Nephron (organoid): ENCODE measurements at regions not wholly inside any gene's neighbourhood (a gene's known extent, or its start where the extent isn't known, plus 50 kb on each side); places are given as distances from the start of the nearest gene placed in this dataset.
A peak's percentile ranks its signal among the peaks of the same experiment; 100 is the strongest.
"Not testable (repeated sequence)": the region's sequence is repeated elsewhere in the genome, so short reads cannot be mapped to it uniquely, and the experiment has no call there.

Experiments
- H3K27ac Mint-ChIP-seq, 3 experiments: 2 replicates each; pipeline ENCODE4 v1.8.0; 2020; ENCODE audit warnings: mixed read lengths in 3 of 3, mild to moderate bottlenecking in 2 of 3, moderate library complexity in 1 of 3
- H3K27me3 Mint-ChIP-seq: 2 replicates; pipeline ENCODE4 v1.8.0; 2021; ENCODE audit warnings: low read depth, mild to moderate bottlenecking, moderate library complexity, mixed read lengths
- H3K36me3 Mint-ChIP-seq: 2 replicates; pipeline ENCODE4 v1.8.0; 2020; ENCODE audit warnings: low read depth, mixed read lengths
- H3K4me1 Mint-ChIP-seq: 2 replicates; pipeline ENCODE4 v1.8.0; 2020; ENCODE audit warnings: mixed read lengths
- H3K4me3 Mint-ChIP-seq, 3 experiments: 2 replicates each; pipeline ENCODE4 v1.8.0; 2020; ENCODE audit warnings: mild to moderate bottlenecking in 3 of 3, mixed read lengths in 3 of 3, moderate library complexity in 2 of 3
- H3K9me3 Mint-ChIP-seq: 2 replicates; pipeline ENCODE4 v1.8.0; 2020; ENCODE audit warnings: mixed read lengths
- CTCF ChIP-seq, 3 experiments: fragments of 200-600 bp; sonication (generic); IDR thresholded peaks; one replicate each; pipeline ENCODE4 v1.5.0; 2021; ENCODE audit warnings: antibody characterized with exemption in 3 of 3; ENCODE audit not compliant: unreplicated experiment in 3 of 3

- Mint-ChIP-seq H3K27ac (no peak overlapping the region), H3K27me3 (no peaks in the 10 kb centered on the region), H3K36me3 (no peaks in the 10 kb centered on the region), H3K4me1 (peaks cover 33% of the 10 kb centered on the region), H3K9me3 (no peaks in the 10 kb centered on the region), H3K4me3 (no peak overlapping the region)
- no peak for TF ChIP-seq CTCF (IDR thresholded peaks at IDR 0.05; ENCODE audit: unreplicated experiment in 3 of 3)
Observed at GRCh38 chr2:39920307-39920801, 141.3 kb upstream of the THUMPD2 start.

- H3K27me3 Mint-ChIP-seq = no peaks in the 10 kb centered on the region
- H3K4me3 Mint-ChIP-seq = no peak overlapping the region
- H3K4me1 Mint-ChIP-seq = peaks cover 33% of the 10 kb centered on the region
- TF ChIP-seq CTCF (IDR thresholded peaks at IDR 0.05; ENCODE audit: unreplicated experiment in 3 of 3) = no peak
- no peaks in the 10 kb centered on the region for H3K9me3 Mint-ChIP-seq
- peak overlapping the region in 1 of 3 experiments; percentile 19 for H3K27ac Mint-ChIP-seq
- no peaks in the 10 kb centered on the region for H3K36me3 Mint-ChIP-seq
Observed at GRCh38 chr2:39919511-39920306, 140.7 kb upstream of the THUMPD2 start.

GRCh38 chr2:39918886-39919285, 139.8 kb upstream of the THUMPD2 start:
- Mint-ChIP-seq H3K9me3 (no peaks in the 10 kb centered on the region), H3K27me3 (no peaks in the 10 kb centered on the region), H3K27ac (no peak overlapping the region), H3K4me1 (peaks cover 34% of the 10 kb centered on the region), H3K36me3 (no peaks in the 10 kb centered on the region), H3K4me3 (no peak overlapping the region)
- TF ChIP-seq CTCF (IDR thresholded peaks at IDR 0.05; ENCODE audit: unreplicated experiment in 3 of 3) = no peak

GRCh38 chr2:39917371-39917770, 138.3 kb upstream of the THUMPD2 start:
- not testable (repeated sequence) for H3K4me3 Mint-ChIP-seq, H3K9me3 Mint-ChIP-seq, H3K36me3 Mint-ChIP-seq, H3K27ac Mint-ChIP-seq, H3K27me3 Mint-ChIP-seq
- H3K4me1 Mint-ChIP-seq = peaks cover 25% of the 10 kb centered on the region

GRCh38 chr2:39914949-39915348, 135.9 kb upstream of the THUMPD2 start:
- H3K36me3 Mint-ChIP-seq = no peaks in the 10 kb centered on the region
- no peaks in the 10 kb centered on the region for H3K9me3 Mint-ChIP-seq
- peak overlapping the region in 1 of 3 experiments; percentile 24 for H3K27ac Mint-ChIP-seq
- no peaks in the 10 kb centered on the region for H3K27me3 Mint-ChIP-seq
- peaks cover 14% of the 10 kb centered on the region for H3K4me1 Mint-ChIP-seq
- TF ChIP-seq CTCF (IDR thresholded peaks at IDR 0.05; ENCODE audit: unreplicated experiment in 3 of 3) = no peak
- H3K4me3 Mint-ChIP-seq = no peak overlapping the region

- peaks cover 9% of the 10 kb centered on the region for H3K4me1 Mint-ChIP-seq
- no peaks in the 10 kb centered on the region for H3K9me3 Mint-ChIP-seq
- H3K36me3 Mint-ChIP-seq = no peaks in the 10 kb centered on the region
- peak overlapping the region; percentile 3 to 43 (median 19) for H3K27ac Mint-ChIP-seq
- TF ChIP-seq CTCF (IDR thresholded peaks at IDR 0.05; ENCODE audit: unreplicated experiment in 3 of 3) = peak; percentile 81 to 92 (median 87)
- H3K4me3 Mint-ChIP-seq = no peak overlapping the region
- peaks cover 2% of the 10 kb centered on the region for H3K27me3 Mint-ChIP-seq
Observed at GRCh38 chr2:39913648-39914461, 134.8 kb upstream of the THUMPD2 start.
